Fibroblast of lung (primary cell): ENCODE measurements at regions not wholly inside any gene's neighbourhood (a gene's known extent, or its start where the extent isn't known, plus 50 kb on each side); places are given as distances from the start of the nearest gene placed in this dataset.
A peak's percentile ranks its signal among the peaks of the same experiment; 100 is the strongest.

Experiments
- DNase-seq, 2 donors: peaks; one replicate each; pipeline versions ENCODE4 v3.0.0 to v3.0.0-alpha.2; 2010; ENCODE audit warnings: low read depth in 2 of 2
- H2AFZ ChIP-seq: 2 replicates; pipeline ENCODE4 v1.5.1; 2012; ENCODE audit warnings: low read length, control low read depth, inconsistent platforms
- H3K27ac ChIP-seq: 2 replicates; pipeline ENCODE4 v1.5.1; 2011; ENCODE audit warnings: low read length, control low read depth; ENCODE audit not compliant: insufficient read depth
- H3K27me3 ChIP-seq: 2 replicates; pipeline ENCODE4 v1.5.1; 2011; ENCODE audit warnings: mild to moderate bottlenecking, low read length; ENCODE audit not compliant: control insufficient read depth, insufficient read depth
- H3K36me3 ChIP-seq: 2 replicates; pipeline ENCODE4 v1.5.1; 2011; ENCODE audit warnings: low read length; ENCODE audit not compliant: control insufficient read depth, insufficient read depth
- H3K4me1 ChIP-seq: 2 replicates; pipeline ENCODE4 v1.5.1; 2011; ENCODE audit warnings: low read length; ENCODE audit not compliant: control insufficient read depth, insufficient read depth; ENCODE audit errors: extremely low read depth
- H3K4me2 ChIP-seq: 2 replicates; pipeline ENCODE4 v1.5.1; 2011; ENCODE audit warnings: low read length, control low read depth; ENCODE audit not compliant: insufficient read depth; ENCODE audit errors: extremely low read depth
- H3K4me3 ChIP-seq, 4 experiments: fragments of 200-600 bp in 1 of 4; sonication (generic) in 1 of 4; replicated peaks in 1 of 4; 2 replicates each; pipeline ENCODE4 v1.5.1; 2011 to 2016; ENCODE audit warnings: low read length in 4 of 4, low read depth in 3 of 4, mild to moderate bottlenecking in 3 of 4, control low read depth in 2 of 4, inconsistent platforms in 1 of 4, mixed read lengths in 1 of 4; ENCODE audit not compliant: insufficient read depth in 1 of 4; ENCODE audit errors: control extremely low read depth in 1 of 4
- H3K79me2 ChIP-seq: 2 replicates; pipeline ENCODE4 v1.5.1; 2012; ENCODE audit warnings: mild to moderate bottlenecking, low read length, inconsistent platforms; ENCODE audit not compliant: control insufficient read depth, insufficient read depth
- H3K9ac ChIP-seq: 2 replicates; pipeline ENCODE4 v1.5.1; 2011; ENCODE audit warnings: mild to moderate bottlenecking, low read length, control low read depth; ENCODE audit not compliant: insufficient read depth
- H3K9me3 ChIP-seq: 2 replicates; pipeline ENCODE4 v1.5.1; 2012; ENCODE audit warnings: low read depth, low read length; ENCODE audit not compliant: control insufficient read depth, insufficient read depth
- H4K20me1 ChIP-seq: 2 replicates; pipeline ENCODE4 v1.5.1; 2011; ENCODE audit warnings: low read length; ENCODE audit not compliant: control insufficient read depth, insufficient read depth; ENCODE audit errors: extremely low read depth
- CTCF ChIP-seq, 2 donors: IDR thresholded peaks in 1 of 2; conservative IDR thresholded peaks in 1 of 2; 1 replicate in 1 of 2; 2 replicates in 1 of 2; pipeline ENCODE4 v1.5.1; 2011 to 2012; ENCODE audit warnings: low read length in 2 of 2, control low read depth in 1 of 2, inconsistent platforms in 1 of 2, low read depth in 1 of 2, mild to moderate bottlenecking in 1 of 2
- EZH2 ChIP-seq: IDR thresholded peaks from 2 replicates; pipeline ENCODE4 v1.5.1; 2012; ENCODE audit warnings: low read length, control low read depth, mild to moderate bottlenecking; ENCODE audit errors: missing control alignments

DNA sequence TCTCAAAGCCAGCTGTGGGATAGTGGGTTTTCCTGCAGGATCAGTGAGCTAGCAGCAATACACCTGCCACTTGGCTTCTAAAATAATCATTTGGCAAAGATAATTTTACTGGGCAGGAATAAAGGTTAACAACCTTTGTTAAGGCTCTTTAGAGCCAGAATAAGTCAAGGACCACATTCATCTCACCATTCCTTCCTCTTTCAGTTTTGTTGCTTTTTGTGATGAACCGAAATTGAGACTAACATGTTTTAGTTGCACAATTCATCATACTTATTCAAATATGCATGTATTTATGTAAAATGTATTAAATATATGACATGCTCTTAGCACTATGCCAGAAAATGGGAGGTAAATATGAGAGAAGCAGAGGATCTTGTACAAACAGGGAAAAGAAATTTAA, 824.4 kb upstream of the TYRP1 start:
- H3K4me3 ChIP-seq = no peak overlapping the region
- no peaks in the 10 kb centered on the region for H3K79me2 ChIP-seq
- no peaks in the 10 kb centered on the region for H3K9me3 ChIP-seq
- H3K36me3 ChIP-seq = no peaks in the 10 kb centered on the region
- DNase-seq = no peak
- H3K27ac ChIP-seq = no peak overlapping the region
- no peak for TF ChIP-seq EZH2
- no peak for TF ChIP-seq CTCF (conservative IDR thresholded peaks at IDR 0.05 in 1 of 2, IDR thresholded peaks at IDR 0.05 in 1 of 2; ENCODE audit: low read depth in 1 of 2, low read length in 2 of 2)
- no peak overlapping the region for H3K4me2 ChIP-seq
- H3K9ac ChIP-seq = no peak overlapping the region
- H4K20me1 ChIP-seq = no peaks in the 10 kb centered on the region
- no peaks in the 10 kb centered on the region for H3K4me1 ChIP-seq
- H3K27me3 ChIP-seq = no peaks in the 10 kb centered on the region
- H2AFZ ChIP-seq = no peak overlapping the region

- H3K4me1 ChIP-seq = no peaks in the 10 kb centered on the region
- no peaks in the 10 kb centered on the region for H3K27me3 ChIP-seq
- H3K36me3 ChIP-seq = no peaks in the 10 kb centered on the region
- no peak overlapping the region for H3K4me2 ChIP-seq
- no peak overlapping the region for H2AFZ ChIP-seq
- no peaks in the 10 kb centered on the region for H3K9me3 ChIP-seq
- H3K27ac ChIP-seq = no peak overlapping the region
- H3K79me2 ChIP-seq = no peaks in the 10 kb centered on the region
- TF ChIP-seq CTCF (conservative IDR thresholded peaks at IDR 0.05 in 1 of 2, IDR thresholded peaks at IDR 0.05 in 1 of 2; ENCODE audit: low read depth in 1 of 2, low read length in 2 of 2) (no peak), EZH2 (no peak)
- DNase-seq = no peak
- H4K20me1 ChIP-seq = no peaks in the 10 kb centered on the region
- H3K4me3 ChIP-seq = peak overlapping the region in 1 of 4 experiments; percentile 0
- no peak overlapping the region for H3K9ac ChIP-seq
Measured at GRCh38 chr9:11871852-11872251, 821.3 kb upstream of the TYRP1 start.

GRCh38 chr9:11872471-11872870, 820.7 kb upstream of the TYRP1 start:
- no peak overlapping the region for H3K4me2 ChIP-seq
- no peak overlapping the region for H3K27ac ChIP-seq
- no peak for TF ChIP-seq CTCF (conservative IDR thresholded peaks at IDR 0.05 in 1 of 2, IDR thresholded peaks at IDR 0.05 in 1 of 2; ENCODE audit: low read depth in 1 of 2, low read length in 2 of 2)
- no peak for TF ChIP-seq EZH2

More at GRCh38 chr9:11872471-11872870, 820.7 kb upstream of the TYRP1 start:
- no peaks in the 10 kb centered on the region for H4K20me1 ChIP-seq
- H3K4me3 ChIP-seq = no peak overlapping the region
- H3K9ac ChIP-seq = no peak overlapping the region
- H3K79me2 ChIP-seq = no peaks in the 10 kb centered on the region
- H3K27me3 ChIP-seq = no peaks in the 10 kb centered on the region
- no peak overlapping the region for H2AFZ ChIP-seq
- no peaks in the 10 kb centered on the region for H3K9me3 ChIP-seq
- no peaks in the 10 kb centered on the region for H3K36me3 ChIP-seq
- no peaks in the 10 kb centered on the region for H3K4me1 ChIP-seq
- no peak for DNase-seq
